ENCODE measurements at regions not wholly inside any gene's neighbourhood (a gene's known extent, or its start where the extent isn't known, plus 50 kb on each side); places are given as distances from the start of the nearest gene placed in this dataset.
"Not testable (repeated sequence)": the region's sequence is repeated elsewhere in the genome, so short reads cannot be mapped to it uniquely, and the experiment has no call there.

DNA sequence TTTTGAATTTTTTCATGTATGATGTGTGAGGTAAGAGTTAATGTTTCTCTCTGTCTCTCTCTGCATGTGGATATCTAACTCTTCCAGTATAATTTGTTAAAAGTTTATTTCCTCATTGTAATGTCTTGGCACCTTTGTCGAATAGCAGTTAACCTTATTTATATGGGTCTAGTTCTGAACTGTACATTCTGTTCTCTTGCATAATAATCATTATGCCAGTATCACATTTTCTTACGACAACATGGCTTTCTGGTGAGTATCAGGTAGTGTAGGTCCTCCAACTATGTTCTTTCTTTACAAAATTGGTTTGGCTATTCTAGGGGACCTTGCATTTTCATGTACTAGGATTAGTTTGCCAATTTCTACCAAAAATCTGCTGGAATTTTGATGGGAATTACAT, 337.0 kb upstream of the FZD8 start:
- in situ Hi-C loops (cut with MboI; ENCODE audit: low sequenced_read_pairs in 4 of 4) (no loop called here), intact Hi-C loops (cut with DNase I; ENCODE audit: low total_unique reads) (no loop called here)
- no peak overlapping the region for H3K27ac ChIP-seq
- no peaks in the 10 kb centered on the region for H3K27me3 ChIP-seq
- no peak overlapping the region for H3K4me3 ChIP-seq
- no peak for ATAC-seq
- DNase-seq: no peak
- no peaks in the 10 kb centered on the region for H3K36me3 ChIP-seq
- H3K4me1 ChIP-seq: no peaks in the 10 kb centered on the region
- no peaks in the 10 kb centered on the region for H3K9me3 ChIP-seq
- TF ChIP-seq POLR2A (IDR thresholded peaks at IDR 0.05): no peak

DNA sequence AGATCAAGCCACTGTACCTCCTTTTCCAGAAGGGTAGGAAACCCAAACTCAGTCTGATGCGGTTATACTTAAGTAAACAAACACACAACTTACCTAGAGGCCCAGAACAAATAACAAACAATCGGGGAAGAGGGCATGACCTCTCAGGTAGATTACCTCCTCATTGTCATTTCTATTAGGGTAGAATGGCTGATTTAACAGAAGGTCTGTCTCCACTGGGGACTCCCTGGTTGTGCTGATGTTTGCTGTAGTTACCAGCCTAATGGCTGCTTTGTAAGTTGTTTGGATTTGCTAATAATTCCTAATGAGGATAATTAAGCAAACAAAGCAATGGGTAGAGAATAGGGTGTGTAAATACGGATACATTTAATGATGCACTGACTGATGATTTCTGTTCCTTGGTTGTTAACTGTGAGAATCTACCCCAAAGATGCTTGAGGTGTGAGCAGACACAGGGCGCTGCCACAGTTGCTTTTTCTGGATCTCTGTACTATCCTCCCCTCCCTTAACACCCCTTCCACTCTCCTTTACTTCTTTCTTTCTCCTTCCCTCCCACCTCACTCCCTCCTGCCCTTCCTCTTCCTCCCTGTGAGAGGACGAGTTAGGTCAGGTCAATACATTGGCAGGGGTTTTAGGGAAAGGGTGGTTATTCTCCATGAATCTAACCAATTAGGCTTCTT, 332.0 kb upstream of the FZD8 start:
- ATAC-seq; DNase-seq; H3K27me3 ChIP-seq; H3K4me3 ChIP-seq; H3K36me3 ChIP-seq; in situ Hi-C loops (cut with MboI; ENCODE audit: low sequenced_read_pairs in 4 of 4); H3K27ac ChIP-seq; H3K9me3 ChIP-seq; H3K4me1 ChIP-seq; intact Hi-C loops (cut with DNase I; ENCODE audit: low total_unique reads): not testable (repeated sequence)

DNA sequence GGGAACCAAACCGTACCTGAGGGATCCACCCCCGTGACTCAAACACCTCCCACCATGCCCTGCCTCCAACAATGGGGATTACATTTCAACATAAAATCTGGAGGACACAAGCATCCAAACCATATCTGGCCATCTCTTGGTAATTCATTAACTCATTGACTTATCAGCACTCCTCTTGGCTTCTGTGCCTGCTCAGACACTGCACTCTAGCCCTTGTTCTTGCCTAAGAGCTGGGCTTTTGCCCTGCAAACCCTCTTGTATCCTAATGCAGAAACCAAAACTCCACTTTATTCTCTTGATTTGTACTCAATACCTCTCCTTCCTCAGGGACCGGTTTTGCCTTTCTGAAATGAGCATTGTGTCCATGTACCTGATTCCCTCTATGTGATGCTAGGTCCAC, 330.2 kb upstream of the FZD8 start:
- TF ChIP-seq POLR2A (IDR thresholded peaks at IDR 0.05): no peak
- no peak for ATAC-seq
- H3K27me3 ChIP-seq: no peaks in the 10 kb centered on the region
- H3K9me3 ChIP-seq: no peaks in the 10 kb centered on the region
- intact Hi-C loops (cut with DNase I; ENCODE audit: low total_unique reads) (no loop called here), in situ Hi-C loops (cut with MboI; ENCODE audit: low sequenced_read_pairs in 4 of 4) (no loop called here)
- no peaks in the 10 kb centered on the region for H3K36me3 ChIP-seq
- no peak overlapping the region for H3K4me3 ChIP-seq
- no peak for DNase-seq
- H3K4me1 ChIP-seq: no peaks in the 10 kb centered on the region
- H3K27ac ChIP-seq: no peak overlapping the region

DNA sequence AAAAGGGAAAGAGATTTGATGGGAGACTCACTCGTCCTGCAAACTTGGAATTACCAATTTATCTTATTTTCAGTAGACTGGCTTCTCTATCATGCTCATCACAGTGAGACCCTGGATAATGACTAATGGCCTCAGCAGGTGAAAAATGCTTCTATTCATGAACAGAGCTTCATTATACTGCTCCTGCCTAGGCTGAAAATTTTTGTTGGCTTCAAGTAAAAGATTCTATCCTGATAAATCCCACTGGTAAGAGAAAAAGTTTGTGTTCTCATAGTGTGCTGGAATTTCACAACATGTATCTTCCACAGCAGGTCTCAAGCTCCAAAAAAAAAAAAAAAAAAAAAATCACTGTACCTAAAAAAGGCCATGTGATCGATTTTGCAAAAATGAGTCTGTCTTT, 329.3 kb upstream of the FZD8 start:
- H3K4me1 ChIP-seq: no peaks in the 10 kb centered on the region
- no peaks in the 10 kb centered on the region for H3K27me3 ChIP-seq
- no peaks in the 10 kb centered on the region for H3K9me3 ChIP-seq
- TF ChIP-seq POLR2A (IDR thresholded peaks at IDR 0.05): no peak
- TF ChIP-seq, protein P1, sequence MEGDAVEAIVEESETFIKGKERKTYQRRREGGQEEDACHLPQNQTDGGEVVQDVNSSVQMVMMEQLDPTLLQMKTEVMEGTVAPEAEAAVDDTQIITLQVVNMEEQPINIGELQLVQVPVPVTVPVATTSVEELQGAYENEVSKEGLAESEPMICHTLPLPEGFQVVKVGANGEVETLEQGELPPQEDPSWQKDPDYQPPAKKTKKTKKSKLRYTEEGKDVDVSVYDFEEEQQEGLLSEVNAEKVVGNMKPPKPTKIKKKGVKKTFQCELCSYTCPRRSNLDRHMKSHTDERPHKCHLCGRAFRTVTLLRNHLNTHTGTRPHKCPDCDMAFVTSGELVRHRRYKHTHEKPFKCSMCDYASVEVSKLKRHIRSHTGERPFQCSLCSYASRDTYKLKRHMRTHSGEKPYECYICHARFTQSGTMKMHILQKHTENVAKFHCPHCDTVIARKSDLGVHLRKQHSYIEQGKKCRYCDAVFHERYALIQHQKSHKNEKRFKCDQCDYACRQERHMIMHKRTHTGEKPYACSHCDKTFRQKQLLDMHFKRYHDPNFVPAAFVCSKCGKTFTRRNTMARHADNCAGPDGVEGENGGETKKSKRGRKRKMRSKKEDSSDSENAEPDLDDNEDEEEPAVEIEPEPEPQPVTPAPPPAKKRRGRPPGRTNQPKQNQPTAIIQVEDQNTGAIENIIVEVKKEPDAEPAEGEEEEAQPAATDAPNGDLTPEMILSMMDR (IDR thresholded peaks at IDR 0.05 in 4 of 5, conservative IDR thresholded peaks at IDR 0.05 in 1 of 5): no peak
- intact Hi-C loops (cut with DNase I; ENCODE audit: low total_unique reads): no loop called here
- no peak for DNase-seq
- no peak overlapping the region for H3K4me3 ChIP-seq
- H3K36me3 ChIP-seq: no peaks in the 10 kb centered on the region
- in situ Hi-C loops (cut with MboI; ENCODE audit: low sequenced_read_pairs in 4 of 4): no loop called here
- H3K27ac ChIP-seq: no peak overlapping the region
- no peak for ATAC-seq

DNA sequence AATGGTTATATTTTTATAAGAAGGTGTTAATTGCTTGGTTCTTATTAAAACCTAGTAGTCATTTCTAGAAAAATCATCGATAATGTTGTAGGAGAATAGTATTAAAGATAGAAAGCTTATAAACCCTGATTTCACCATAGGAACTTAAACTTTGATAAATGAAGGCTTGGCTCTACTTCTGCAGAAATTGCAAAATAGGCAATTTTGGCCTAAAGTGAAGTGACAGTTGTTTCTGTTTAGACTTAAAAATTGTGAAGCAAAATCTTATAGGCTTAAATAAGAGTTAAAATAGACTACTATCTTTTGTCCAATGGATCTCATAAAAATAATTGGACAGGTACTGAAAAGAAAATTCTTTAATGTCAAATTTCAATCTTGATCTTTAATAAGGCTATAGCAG, 321.6 kb upstream of the FZD8 start:
- Histone ChIP-seq H3K4me1 (no peaks in the 10 kb centered on the region), H3K27ac (no peak overlapping the region), H3K27me3 (no peaks in the 10 kb centered on the region), H3K36me3 (no peaks in the 10 kb centered on the region), H3K4me3 (no peak overlapping the region), H3K9me3 (no peaks in the 10 kb centered on the region)
- no peak for DNase-seq
- TF ChIP-seq, protein P1 (IDR thresholded peaks at IDR 0.05 in 4 of 5, conservative IDR thresholded peaks at IDR 0.05 in 1 of 5): no peak
- no peak for TF ChIP-seq POLR2A (IDR thresholded peaks at IDR 0.05)
- ATAC-seq: no peak
- intact Hi-C loops (cut with DNase I; ENCODE audit: low total_unique reads) (no loop called here), in situ Hi-C loops (cut with MboI; ENCODE audit: low sequenced_read_pairs in 4 of 4) (no loop called here)

DNA sequence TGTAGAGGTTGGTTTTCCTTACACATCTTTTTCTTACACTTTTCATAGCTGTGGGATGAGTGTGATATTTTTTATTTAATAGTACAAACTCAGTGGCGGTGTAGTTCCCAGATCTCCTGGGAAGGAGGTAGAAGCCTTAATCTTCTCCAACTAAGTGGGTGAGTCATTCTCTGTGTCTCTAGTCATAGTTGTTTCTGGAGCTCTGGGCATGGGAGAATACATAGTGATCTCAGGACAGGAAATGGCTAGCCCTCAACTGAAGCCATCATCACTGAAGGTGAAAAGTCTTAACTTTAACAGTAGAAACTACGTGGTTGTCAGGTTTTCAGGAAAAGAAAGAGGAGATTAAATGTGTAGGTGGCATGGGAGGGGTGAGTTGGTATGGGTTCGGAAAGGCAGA, 319.4 kb upstream of the FZD8 start:
- in situ Hi-C loops (cut with MboI; ENCODE audit: low sequenced_read_pairs in 4 of 4) (no loop called here), intact Hi-C loops (cut with DNase I; ENCODE audit: low total_unique reads) (no loop called here)
- no peaks in the 10 kb centered on the region for H3K9me3 ChIP-seq
- no peaks in the 10 kb centered on the region for H3K36me3 ChIP-seq
- ATAC-seq: no peak
- no peaks in the 10 kb centered on the region for H3K4me1 ChIP-seq
- no peak overlapping the region for H3K27ac ChIP-seq
- no peaks in the 10 kb centered on the region for H3K27me3 ChIP-seq
- TF ChIP-seq POLR2A (IDR thresholded peaks at IDR 0.05): no peak
- TF ChIP-seq, protein P1 (IDR thresholded peaks at IDR 0.05 in 4 of 5, conservative IDR thresholded peaks at IDR 0.05 in 1 of 5): no peak
- DNase-seq: no peak
- no peak overlapping the region for H3K4me3 ChIP-seq

Data from gastrocnemius medialis (tissue), 4 donors.